HG03095 (cell line): ENCODE measurements at regions not wholly inside any gene's neighbourhood (a gene's known extent, or its start where the extent isn't known, plus 50 kb on each side); places are given as distances from the start of the nearest gene placed in this dataset.
"Not testable (repeated sequence)": the region's sequence is repeated elsewhere in the genome, so short reads cannot be mapped to it uniquely, and the experiment has no call there.

Source experiments
- ATAC-seq: cut with Tn5 transposase; IDR thresholded peaks from one replicate; pipeline ENCODE4 v1.9.1; 2021; ENCODE audit warnings: moderate library complexity; ENCODE audit not compliant: unreplicated experiment

DNA sequence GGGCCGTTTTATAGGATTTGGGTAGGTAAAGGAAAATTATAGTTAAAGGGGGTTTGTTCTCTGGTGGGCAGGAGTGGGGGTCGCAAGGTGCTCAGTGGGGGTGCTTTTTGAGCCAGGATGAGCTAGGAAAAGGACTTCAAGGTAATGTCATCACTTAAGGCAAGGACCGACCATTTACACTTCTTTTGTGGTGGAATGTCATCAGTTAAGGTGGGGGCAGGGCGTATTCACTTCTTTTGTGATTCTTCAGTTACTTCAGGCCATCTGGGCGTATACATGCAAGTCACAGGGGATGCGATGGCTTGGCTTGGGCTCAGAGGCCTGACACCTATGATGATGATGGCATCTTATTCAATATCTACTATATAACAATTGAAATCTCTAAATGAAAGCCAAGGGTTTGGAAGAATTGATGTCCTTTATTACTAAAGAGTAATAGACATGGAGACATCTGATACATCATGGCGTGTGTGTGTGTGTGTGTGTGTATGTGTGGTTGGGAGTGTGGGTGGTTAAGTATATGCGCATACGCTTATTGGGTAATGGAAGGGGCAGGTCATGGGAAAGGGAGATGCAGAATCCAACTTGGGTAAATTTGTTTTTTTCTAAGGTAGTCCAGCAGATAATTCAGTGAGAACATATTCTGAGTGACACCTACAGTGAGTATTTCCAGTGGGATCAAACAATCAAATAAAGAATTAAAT is 236.9 kb upstream of the DUSP10 start:
- not testable (repeated sequence) for ATAC-seq

DNA sequence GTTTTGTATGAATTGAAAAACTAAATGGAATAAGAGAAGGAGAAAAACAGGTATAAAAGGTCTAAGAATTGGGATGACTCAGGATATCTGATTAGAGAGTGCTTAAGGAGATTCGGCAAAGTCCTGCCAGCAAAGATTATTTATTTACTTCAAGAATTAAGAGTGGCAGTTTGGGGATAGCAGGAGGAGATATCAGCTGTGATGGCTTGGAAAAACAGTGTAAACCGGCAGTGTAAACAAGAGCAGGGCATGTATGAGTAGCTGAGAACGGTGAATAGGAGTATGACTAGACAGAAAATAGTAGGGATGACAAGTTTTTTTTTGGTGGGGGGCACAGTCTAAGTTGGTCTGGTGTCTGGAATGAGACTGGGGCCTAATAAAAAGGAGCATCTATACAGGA is 231.9 kb upstream of the DUSP10 start:
- not testable (repeated sequence) for ATAC-seq

DNA sequence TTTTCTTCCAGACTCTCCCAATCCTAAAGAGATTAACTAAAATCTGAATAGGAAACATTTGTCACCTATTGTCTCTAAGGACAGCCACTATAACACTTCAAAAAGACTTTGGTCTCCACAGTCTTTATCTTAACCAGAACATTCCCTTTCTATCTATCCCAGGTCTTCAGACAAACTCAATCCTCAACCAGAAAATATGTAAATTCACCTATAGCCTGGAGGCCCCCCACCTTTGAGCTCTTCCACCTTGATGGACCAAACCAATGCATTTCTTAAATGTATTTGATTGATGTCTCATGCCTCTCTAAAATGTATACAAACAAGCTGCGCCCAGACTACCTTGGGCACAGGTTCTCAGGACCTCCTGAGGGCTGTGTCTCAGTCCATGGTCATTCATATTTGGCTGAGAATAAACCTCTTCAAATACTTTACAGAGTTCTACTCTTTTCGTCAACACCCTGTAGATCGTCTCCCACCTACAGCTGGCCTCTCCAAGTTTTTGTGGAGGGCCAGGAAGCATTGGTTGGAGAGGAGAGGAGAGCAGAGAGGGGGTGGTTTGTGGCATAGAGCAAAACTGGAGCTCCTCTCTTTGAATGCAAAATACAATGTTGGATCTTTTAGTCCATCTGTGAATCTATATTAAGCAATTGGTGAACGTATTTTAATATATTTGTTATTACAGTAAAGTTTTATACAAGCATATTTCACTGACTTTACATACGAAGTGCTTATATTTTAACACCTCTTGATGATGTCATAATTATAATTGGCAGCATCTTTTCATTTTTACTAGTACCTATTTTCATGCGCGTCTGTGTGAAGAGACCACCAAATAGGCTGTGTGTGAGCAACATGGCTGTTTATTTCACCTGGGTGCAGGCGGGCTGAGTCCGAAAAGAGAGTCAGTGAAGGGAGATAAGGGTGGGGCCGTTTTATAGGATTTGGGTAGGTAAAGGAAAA is 230.7 kb upstream of the DUSP10 start:
- ATAC-seq = no peak

DNA sequence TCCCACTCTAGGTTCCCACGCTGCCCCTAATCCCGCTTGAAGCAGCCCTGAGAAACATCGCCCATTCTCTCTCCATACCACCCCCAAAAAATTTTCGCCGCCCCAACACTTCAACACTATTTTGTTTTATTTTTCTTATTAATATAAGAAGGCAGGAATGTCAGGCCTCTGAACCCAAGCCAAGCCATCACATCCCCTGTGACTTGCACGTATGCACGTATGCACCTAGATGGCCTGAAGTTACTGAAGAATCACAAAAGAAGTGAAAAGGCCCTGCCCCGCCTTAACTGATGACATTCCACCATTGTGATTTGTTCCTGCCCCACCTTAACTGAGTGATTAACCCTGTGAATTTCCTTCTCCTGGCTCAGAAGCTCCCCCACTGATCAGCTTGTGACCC is 229.1 kb upstream of the DUSP10 start:
- not testable (repeated sequence) for ATAC-seq

DNA sequence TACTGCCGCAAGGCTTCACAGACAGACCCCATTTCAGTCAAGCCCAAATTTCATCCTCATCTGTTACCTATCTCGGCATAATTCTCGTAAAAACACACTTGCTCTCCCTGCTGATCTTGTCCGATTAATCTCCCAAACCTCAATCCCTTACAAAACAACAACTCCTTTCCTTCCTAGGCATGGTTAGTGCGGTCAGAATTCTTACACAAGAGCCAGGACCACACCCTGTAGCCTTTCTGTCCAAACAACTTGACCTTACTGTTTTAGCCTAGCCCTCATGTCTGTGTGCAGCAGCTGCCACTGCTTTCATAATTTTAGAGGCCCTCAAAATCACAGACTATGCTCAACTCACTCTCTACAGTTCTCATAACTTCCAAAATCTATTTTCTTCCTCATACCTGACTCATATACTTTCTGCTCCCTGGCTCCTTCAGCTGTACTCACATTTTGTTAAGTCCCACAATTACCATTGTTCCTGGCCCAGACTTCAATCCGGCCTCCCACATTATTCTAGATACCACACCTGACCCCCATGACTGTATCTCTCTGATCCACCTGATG is 227.5 kb upstream of the DUSP10 start:
- ATAC-seq = not testable (repeated sequence)

DNA sequence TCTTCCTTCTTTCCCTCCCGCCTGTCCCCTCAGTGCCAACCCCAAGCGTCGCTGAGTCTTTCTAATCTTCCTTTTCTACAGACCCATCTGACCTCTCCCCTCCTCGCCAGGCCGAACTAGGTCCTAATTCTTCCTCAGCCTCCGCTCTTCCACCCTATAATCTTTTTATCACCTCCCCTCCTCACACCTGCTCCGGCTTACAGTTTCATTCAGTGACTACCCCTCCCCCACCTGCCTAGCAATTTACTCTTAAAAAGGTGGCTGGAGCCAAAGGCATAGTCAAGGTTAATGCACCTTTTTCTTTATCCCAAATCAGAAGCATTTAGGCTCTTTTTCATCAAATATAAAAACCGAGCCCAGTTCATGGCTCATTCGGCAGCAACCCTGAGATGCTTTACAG is 225.6 kb upstream of the DUSP10 start:
- not testable (repeated sequence) for ATAC-seq

DNA sequence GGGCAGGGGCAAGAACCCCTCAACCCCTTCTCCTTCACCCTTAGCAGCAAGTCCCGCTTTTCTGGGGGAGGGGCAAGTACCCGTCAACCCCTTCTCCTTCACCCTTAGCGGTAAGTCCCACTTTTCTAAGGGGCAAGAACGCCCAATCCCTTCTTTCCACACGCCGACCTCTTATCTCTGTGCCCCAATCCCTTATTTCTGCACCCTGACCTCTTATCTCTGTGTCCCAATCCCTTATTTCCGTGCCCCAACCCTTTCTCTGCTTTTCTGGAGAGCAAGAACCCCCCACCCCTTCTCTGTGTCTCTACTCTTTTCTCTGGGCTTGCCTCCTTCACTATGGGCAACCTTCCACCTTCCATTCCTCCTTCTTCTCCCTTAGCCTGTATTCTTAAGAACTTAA is 225.0 kb upstream of the DUSP10 start:
- ATAC-seq = not testable (repeated sequence)

DNA sequence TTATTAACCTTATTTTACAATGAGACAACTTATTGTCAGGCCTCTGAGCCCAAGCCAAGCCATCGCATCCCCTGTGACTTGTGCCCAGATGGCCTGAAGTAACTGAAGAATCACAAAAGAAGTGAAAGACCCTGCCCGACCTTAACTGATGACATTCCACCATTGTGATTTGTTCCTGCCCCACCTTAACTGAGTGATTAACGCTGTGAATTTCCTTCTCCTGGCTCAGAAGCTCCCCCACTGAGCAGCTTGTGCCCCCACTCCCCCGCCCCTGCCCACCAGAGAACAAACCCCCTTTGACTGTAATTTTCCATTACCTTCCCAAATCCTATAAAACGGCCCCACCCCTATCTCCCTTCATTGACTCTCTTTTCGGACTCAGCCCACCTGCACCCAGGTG is 224.0 kb upstream of the DUSP10 start:
- ATAC-seq = not testable (repeated sequence)

DNA sequence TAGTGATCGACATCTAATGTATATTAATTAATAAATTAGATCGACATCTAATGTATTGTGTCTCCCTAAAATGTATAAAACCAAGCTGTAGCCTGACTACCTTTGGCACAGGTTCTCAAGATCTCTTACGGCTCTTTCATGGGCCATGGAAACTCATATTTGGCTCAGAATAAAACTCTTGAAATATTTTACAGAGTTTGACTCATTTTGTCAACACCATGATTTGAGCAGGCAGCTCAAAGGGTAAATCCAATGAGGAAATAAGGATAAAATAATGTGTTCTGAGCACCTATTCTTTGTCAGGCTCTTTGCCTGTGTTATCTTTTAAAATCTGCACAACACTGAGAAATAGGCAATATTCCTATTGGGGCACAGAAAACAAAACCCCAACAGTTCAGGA is 223.4 kb upstream of the DUSP10 start:
- ATAC-seq = no peak

DNA sequence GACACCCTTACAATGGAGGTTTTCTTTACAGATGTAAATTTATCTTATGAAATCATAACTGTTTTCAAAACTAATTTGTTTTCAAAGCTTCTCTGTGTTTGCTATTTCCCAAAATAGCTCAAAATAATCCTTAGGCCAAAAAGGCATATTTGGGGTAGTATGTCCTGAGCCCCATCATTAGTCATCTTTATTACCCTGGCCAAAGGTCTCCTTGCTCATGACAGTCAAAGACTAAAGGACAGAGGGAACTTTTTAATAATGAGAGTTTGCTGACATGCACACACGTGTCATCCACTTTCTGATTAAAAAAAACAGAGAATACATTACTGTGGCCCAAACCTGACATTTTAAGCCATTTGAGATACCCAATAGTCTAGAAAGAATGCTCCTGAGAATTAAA is 221.9 kb upstream of the DUSP10 start:
- ATAC-seq = no peak

DNA sequence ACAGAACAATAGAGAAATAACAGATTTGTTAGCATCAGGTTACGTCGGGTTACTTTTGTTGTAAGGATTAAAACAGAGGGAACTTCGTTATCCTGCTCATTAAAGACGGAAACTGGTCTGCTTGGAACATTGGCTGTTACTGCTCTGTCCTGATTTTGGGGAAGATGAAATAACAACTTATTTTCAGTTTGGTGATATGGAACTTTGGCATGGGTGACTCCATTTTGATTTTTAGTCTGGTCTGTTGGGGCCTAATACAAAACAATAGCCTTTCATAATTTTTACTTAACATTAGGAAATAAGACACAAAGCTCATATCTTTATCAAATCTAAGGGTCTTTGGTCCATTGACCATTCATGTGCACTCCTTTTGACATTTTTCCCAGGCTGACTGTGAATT is 220.5 kb upstream of the DUSP10 start:
- no peak for ATAC-seq

DNA sequence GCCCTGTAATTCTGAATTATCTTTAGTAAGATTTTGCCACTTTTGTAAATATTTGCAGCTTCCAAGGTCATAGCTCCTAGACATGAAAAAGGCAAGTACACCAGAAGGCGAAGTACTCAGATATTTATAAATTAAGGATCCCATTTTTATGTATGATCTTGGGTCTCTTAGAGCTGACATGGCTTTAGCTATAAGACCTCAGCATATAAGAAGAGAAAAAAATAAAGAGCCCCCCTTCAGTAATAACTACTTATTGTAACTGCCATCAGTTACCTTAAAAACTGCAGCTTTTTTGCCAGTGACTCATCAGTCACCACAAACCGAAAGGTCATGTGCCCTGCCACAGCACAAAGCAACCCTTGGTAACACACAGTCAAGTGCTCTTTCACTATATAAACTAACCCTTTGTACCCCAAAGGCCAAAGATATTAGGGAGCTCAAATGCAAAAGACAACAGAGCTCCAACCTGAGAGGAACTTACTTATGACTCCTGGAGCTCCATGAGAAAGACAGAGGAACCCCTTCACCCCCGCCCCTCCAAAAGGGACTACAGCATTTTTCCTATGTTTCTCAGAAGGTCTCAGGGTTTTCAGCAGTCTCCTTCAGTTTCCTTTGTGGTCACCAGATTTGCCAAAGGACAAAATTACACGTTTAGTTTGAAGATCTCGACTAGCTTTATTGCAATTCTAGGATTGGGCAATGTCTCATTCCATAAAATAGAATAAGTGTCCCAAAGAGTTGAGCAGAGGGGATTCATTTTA is 219.8 kb upstream of the DUSP10 start:
- peak; percentile 81 for ATAC-seq

DNA sequence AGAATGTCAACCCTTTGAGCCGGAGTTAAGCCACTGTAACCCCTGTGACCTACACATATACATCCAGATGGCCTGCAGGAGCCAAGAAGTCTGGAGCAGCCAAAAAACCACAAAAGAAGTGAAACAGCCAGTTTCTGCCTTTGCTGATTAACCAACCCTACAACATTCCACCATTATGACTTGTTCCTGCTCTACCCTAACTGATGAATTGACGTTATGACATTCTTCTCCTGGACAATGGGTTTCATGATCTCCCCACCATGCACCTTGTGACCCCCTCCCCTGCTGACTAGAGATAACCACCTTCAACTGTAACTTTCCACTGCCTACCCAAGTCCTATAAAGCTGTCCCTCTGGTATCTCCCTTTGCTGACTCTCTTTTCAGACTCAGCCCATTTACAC is 216.3 kb upstream of the DUSP10 start:
- ATAC-seq = not testable (repeated sequence)

DNA sequence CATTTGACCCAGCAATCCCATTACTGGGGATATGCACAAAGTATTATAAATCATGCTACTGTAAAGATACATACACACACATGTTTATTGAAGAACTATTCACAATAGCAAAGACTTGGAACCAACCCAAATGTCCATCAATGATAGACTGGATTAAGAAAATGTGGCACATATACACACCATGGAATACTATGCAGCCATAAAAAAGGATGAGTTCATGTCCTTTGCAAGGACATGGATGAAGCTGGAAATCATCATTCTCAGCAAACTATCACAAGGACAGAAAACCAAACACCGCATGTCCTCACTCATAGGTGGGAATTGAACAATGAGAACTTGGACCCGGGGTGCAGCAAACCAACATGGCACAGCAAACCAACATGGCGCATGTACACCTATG is 215.5 kb upstream of the DUSP10 start:
- ATAC-seq = not testable (repeated sequence)

DNA sequence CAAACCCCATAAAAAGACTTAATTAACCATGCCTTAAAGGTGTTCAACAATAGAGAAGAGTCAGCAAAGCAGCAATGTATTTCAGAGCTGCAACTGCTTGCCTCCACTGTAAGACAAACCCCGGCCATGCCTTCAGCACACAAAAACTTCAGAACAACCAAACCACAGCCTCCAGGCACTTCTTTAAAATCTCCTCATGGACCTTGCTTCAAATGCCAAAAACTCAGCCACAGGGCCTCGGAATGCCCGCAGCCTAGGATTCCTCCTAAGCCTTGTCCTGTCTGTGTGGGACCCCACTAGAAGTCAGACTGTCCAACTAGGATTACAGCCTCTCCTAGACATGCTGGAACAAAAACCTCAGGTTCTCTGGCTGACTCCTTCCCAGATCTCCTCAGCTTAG is 208.1 kb upstream of the DUSP10 start:
- no peak for ATAC-seq

DNA sequence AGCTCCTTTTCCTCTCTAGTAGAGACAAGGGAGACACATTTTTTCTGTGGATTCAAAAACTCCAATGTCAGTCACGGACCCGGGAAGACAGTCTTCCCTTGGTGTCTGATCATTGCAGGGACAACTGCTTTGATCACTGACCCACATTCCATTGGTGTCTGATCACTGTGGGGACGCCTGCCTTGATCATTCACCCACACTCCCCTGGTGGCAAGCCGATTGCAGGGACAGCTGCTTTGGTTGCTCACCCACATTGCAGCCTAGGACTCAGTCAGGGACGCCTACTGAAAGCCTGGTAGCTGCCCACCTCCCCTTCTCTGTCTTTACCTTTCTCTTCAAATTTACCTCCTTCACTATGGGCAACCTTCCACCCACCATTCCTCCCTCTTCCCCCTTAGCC is 206.6 kb upstream of the DUSP10 start:
- no peak for ATAC-seq

DNA sequence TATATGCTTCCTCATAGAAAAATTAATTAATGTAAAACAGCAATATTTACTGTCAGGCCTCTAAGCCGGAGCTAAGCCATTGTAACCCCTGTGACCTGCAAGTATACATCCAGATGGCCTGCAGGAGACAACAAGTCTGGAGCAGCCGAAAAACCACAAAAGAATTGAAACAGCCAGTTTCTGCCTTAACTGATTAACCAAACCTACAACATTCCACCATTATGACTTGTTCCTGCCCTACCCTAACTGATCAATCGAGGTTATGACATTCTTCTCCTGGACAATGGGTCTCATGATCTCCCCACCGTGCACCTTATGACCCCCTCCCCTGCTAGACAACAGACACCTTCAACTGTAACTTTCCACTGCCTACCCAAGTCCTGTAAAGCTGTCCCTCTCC is 205.8 kb upstream of the DUSP10 start:
- ATAC-seq = no peak

DNA sequence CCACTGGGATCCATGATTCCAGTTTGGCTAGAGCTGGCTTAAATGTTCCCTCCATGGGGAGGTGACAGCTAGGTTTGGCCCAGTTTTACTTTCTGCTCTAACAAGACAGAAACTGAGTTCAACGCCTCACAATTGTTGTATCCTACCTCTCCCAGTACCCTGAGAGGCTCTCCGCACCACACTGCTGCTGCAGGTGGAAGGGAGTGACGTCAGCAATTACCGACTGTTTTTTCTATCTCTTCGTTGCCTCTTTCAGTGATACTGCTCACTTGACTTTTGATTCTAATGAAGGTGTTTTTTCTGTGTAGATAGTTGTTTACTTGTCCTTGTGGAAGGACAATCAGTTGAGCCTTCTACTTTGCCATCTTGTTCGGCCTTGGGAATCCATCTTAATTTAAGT is 204.9 kb upstream of the DUSP10 start:
- ATAC-seq = no peak

DNA sequence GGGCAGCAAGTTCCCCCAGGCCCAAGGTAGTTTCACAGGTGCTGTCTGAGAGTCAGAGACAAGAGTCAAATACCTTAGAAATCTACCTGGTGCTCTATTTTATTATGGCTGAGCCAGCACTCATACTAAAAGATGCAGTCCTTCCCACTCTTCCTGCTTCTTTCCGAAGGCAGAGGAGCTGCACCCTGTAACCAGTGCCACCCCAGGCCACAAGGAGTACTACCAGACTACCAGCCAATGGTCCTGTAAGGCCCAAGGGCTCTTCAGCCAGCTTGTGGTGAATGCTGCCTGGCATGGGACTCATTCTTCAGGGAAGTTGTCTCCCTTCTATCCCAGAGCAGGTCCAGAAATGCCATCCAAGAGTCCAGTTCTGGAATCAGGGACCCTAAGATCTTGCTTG is 203.8 kb upstream of the DUSP10 start:
- ATAC-seq = no peak

DNA sequence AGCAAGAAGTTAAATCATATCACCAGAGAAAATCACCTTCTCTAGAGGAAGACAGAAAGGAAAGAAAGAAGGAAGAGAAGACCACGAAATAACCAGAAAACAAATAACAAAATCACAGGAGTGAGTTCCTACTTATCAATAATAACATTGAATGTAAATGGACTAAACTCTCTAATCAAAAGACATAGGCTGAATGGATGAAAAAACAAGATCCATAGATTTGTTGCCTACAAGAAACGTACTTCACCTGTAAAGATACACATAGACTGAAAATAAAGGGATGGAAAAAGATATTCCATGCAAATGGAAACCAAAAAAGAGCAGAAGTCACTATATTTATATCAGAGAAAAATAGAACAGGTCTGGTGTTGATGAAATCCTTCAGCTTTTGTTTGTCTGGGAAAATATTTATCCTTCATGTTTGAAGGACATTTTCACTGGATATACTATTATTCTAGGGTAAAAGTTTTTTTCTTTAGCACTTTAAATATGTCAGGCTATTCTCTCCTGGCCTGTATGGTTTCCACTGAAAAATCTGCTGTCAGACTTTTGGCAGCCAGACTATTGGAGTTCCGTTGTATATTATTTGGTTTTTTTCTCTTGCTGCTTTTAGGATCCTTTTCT is 202.5 kb upstream of the DUSP10 start:
- no peak for ATAC-seq

DNA sequence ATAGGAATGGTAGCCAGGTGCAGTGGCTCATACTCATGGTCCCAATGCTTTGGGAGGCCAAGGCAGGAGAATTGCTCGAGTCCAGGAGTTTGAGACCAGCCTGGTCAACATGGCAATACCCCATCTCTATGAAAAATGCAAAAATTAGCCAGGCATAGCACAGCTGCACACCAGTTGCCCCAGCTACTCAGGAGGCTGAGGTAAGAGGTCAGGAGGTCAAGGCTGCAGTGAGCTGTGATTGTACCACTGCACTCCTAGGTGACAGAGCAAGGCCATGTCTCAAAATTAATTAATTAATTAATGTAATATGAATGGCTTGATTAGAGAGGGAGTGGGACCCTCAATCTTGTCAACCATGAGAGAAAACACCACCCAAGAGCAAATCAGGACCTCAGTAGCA is 198.7 kb upstream of the DUSP10 start:
- ATAC-seq = no peak
